DMS114 treated with DMSO at 0.1 percent for 48 hours (cell line): ENCODE measurements at regions not wholly inside any gene's neighbourhood (a gene's known extent, or its start where the extent isn't known, plus 50 kb on each side); places are given as distances from the start of the nearest gene placed in this dataset.
"Not testable (repeated sequence)": the region's sequence is repeated elsewhere in the genome, so short reads cannot be mapped to it uniquely, and the experiment has no call there.

ENCODE experiments used
- DNase-seq: peaks from one replicate; lab custom pipeline; 2025; ENCODE audit not compliant: unreplicated experiment; lab: John Stamatoyannopoulos, UW

GRCh38 chr2:55772109-55772980 is 78.7 kb upstream of the PNPT1 start:
- no peak for DNase-seq

- DNase-seq = peak; percentile 23
These were observed 78.0 kb upstream of the PNPT1 start for GRCh38 chr2:55771612-55772011.

GRCh38 chr2:55768991-55769390 is 75.3 kb upstream of the PNPT1 start:
- no peak for DNase-seq

DNA sequence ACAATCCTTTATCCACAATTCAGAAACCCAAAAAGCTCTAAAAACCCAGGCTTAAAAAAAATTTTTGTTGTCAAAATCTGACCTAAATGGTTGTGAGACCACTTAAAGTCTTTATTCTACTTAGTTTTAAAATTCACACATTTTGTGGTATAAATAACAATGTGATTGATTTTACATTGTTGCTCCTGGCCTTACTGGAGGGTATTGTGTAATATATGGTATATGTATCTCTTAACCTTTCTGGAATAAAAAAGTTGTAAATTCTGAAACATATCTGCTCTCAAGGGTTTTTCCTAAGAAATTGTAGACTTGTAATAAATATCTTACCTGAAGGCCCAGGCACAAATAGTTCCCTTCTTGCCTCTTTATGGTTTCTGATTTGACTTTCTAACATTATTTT is 73.3 kb upstream of the PNPT1 start:
- DNase-seq = no peak

DNA sequence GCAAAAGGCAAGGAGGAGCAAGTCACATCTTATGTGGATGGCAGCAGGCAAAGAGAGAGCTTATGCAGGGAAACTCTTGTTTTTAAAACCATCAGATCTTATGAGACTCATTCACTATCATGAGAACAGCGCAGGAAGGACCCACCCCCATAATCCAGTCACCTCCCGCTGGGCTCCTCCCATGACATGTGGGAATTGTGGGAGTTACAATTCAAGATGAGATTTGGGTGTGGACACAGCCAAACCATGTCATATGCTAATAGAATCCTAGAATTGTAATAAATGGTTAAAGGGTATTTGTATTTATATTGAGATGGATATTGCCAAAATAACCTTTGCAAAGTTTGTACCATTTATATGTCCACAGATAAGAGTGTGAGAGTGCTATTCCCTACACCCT is 72.1 kb upstream of the PNPT1 start:
- DNase-seq = not testable (repeated sequence)

- DNase-seq = no peak
These were observed 70.1 kb upstream of the PNPT1 start for GRCh38 chr2:55763721-55764120.

DNA sequence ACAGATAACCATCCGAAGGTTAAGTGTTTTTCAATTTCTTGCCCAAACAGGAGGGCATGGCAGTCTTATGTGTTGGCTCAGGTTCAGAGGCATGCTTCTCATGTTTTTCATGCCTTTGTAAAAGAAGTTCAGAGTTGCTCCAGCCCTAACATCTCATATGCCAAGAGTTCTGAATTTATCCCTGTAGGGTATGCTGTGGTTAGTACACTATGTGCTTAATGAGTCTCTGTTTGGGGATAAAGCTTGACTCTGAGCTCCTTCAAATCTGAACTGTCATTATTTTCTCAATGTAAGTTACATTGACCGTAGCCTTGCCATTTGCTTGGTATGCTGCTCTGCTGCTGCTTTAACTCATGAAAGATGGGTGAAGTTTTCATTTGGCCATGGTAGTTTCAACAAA is 67.9 kb upstream of the PNPT1 start:
- no peak for DNase-seq

- no peak for DNase-seq
These were observed 67.4 kb upstream of the PNPT1 start for GRCh38 chr2:55761024-55761423.

- DNase-seq = no peak
These were observed 66.5 kb upstream of the PNPT1 start for GRCh38 chr2:55760125-55760524.

GRCh38 chr2:55759271-55759921 is 65.8 kb upstream of the PNPT1 start:
- no peak for DNase-seq

DNA sequence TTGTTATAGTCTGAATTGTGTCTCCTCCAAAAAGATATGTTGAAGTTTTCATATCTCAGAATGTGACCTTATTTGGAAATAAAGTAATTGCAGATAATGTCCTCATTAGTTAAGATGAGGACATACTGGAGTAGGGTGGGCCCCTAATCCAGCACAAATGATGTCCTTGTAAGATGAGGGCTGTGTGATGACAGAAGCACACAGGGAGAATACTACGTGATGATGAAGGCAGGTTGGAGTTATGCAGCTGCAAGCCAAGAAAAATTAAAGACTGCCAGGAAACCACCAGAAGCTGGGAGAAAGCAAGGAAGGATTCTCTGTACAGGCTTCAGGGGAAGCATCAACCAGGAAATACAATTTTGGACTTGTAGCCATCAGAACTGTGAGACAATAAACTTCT is 58.3 kb upstream of the PNPT1 start:
- no peak for DNase-seq

- DNase-seq = no peak
These were observed 49.9 kb upstream of the PNPT1 start for GRCh38 chr2:55743583-55743982.
